BLaER1 treated with 17β-estradiol and CSF1 and Interleukin-3, amounts not matched to agents 10 nM and 100 nM (cell line): ENCODE measurements at regions not wholly inside any gene's neighbourhood (a gene's known extent, or its start where the extent isn't known, plus 50 kb on each side); places are given as distances from the start of the nearest gene placed in this dataset.
A peak's percentile ranks its signal among the peaks of the same experiment; 100 is the strongest.

ENCODE experiments used
- H3K27ac ChIP-seq, 11 experiments: shearing (Covaris generic); formaldehyde crosslinking; 2 replicates each; pipeline ENCODE4 v1.8.1; 2022
- H3K27me3 ChIP-seq, 11 experiments: shearing (Covaris generic); formaldehyde crosslinking; 2 replicates each; pipeline ENCODE4 v1.8.1; 2022
- H3K36me3 ChIP-seq, 11 experiments: shearing (Covaris generic); formaldehyde crosslinking; 2 replicates each; pipeline ENCODE4 v1.8.1; 2022
- H3K4me1 ChIP-seq, 10 experiments: shearing (Covaris generic); formaldehyde crosslinking; 2 replicates each; pipeline ENCODE4 v1.8.1; 2022
- H3K4me2 ChIP-seq, 11 experiments: shearing (Covaris generic); formaldehyde crosslinking; 2 replicates each; pipeline ENCODE4 v1.8.1; 2022
- H3K4me3 ChIP-seq, 10 experiments: shearing (Covaris generic); formaldehyde crosslinking; 2 replicates each; pipeline ENCODE4 v1.8.1; 2022
- H3K9ac ChIP-seq, 11 experiments: shearing (Covaris generic); formaldehyde crosslinking; 2 replicates each; pipeline ENCODE4 v1.8.1; 2022
- H3K9me3 ChIP-seq, 11 experiments: shearing (Covaris generic); formaldehyde crosslinking; replicated peaks in 1 of 11; 2 replicates each; pipeline ENCODE4 v1.8.1; 2022
- H4K20me1 ChIP-seq, 11 experiments: shearing (Covaris generic); formaldehyde crosslinking; 2 replicates each; pipeline ENCODE4 v1.8.1; 2022
- Cebpa-rat ChIP-seq, 11 experiments: shearing (Covaris generic); IDR thresholded peaks; 2 replicates each; pipeline ENCODE4 v1.8.1; 2022

GRCh38 chr13:48860364-48860763 is 115.3 kb upstream of the FNDC3A start:
- peak overlapping the region in 7 of 11 experiments; percentile 44 to 93 (median 77); a peak in 13 of 22 replicates for H3K4me2 ChIP-seq
- TF ChIP-seq Cebpa-rat (IDR thresholded peaks at IDR 0.05), result no peak
- H3K4me3 ChIP-seq, result no peak overlapping the region
- peaks cover 0 to 29% (median 6%) of the 10 kb centered on the region in 11 experiments; a peak in 11 of 22 replicates for H3K9me3 ChIP-seq
- H3K4me1 ChIP-seq, result peaks cover 10 to 62% (median 49%) of the 10 kb centered on the region in 10 experiments
- H3K27me3 ChIP-seq, result no peaks in the 10 kb centered on the region
- H3K36me3 ChIP-seq, result no peaks in the 10 kb centered on the region
- no peaks in the 10 kb centered on the region for H4K20me1 ChIP-seq
- H3K27ac ChIP-seq, result peak overlapping the region in 9 of 11 experiments; percentile 33 to 92 (median 84); a peak in 15 of 22 replicates
- peak overlapping the region in 1 of 11 experiments; percentile 16; a peak in 1 of 22 replicates for H3K9ac ChIP-seq

GRCh38 chr13:48862572-48862971 is 113.1 kb upstream of the FNDC3A start:
- H3K27ac ChIP-seq, result peak overlapping the region; percentile 66 to 92 (median 81); a peak in 21 of 22 replicates
- H3K4me3 ChIP-seq, result peak overlapping the region in 2 of 10 experiments; percentile 5 to 34; a peak in 2 of 20 replicates
- peak in 7 of 11 experiments; percentile 32 to 91 (median 51); a peak in 9 of 22 replicates for TF ChIP-seq Cebpa-rat (IDR thresholded peaks at IDR 0.05)
- H4K20me1 ChIP-seq, result no peaks in the 10 kb centered on the region
- no peaks in the 10 kb centered on the region for H3K36me3 ChIP-seq
- H3K4me1 ChIP-seq, result peaks cover 10 to 68% (median 53%) of the 10 kb centered on the region in 10 experiments
- H3K27me3 ChIP-seq, result no peaks in the 10 kb centered on the region
- H3K4me2 ChIP-seq, result peak overlapping the region; percentile 29 to 93 (median 56)
- H3K9me3 ChIP-seq, result peaks cover 0 to 42% (median 6%) of the 10 kb centered on the region in 11 experiments; a peak in 11 of 22 replicates
- H3K9ac ChIP-seq, result peak overlapping the region in 10 of 11 experiments; percentile 8 to 68 (median 52); a peak in 16 of 22 replicates

- Histone ChIP-seq H3K9ac (no peak overlapping the region), H3K27me3 (no peaks in the 10 kb centered on the region), H4K20me1 (no peaks in the 10 kb centered on the region), H3K9me3 (peaks cover 0 to 57% (median 8%) of the 10 kb centered on the region in 11 experiments; a peak in 12 of 22 replicates), H3K27ac (peak overlapping the region in 9 of 11 experiments; percentile 66 to 92 (median 84); a peak in 16 of 22 replicates), H3K36me3 (no peaks in the 10 kb centered on the region), H3K4me1 (peaks cover 10 to 54% (median 43%) of the 10 kb centered on the region in 10 experiments), H3K4me3 (no peak overlapping the region), H3K4me2 (peak overlapping the region in 2 of 11 experiments; percentile 68 to 72; a peak in 2 of 22 replicates)
- TF ChIP-seq Cebpa-rat (IDR thresholded peaks at IDR 0.05), result no peak
Measured at GRCh38 chr13:48864100-48864499, 111.6 kb upstream of the FNDC3A start.

GRCh38 chr13:48866249-48866648 is 109.5 kb upstream of the FNDC3A start:
- H3K36me3 ChIP-seq, result no peaks in the 10 kb centered on the region
- peaks cover 10 to 32% (median 23%) of the 10 kb centered on the region in 10 experiments for H3K4me1 ChIP-seq
- no peak overlapping the region for H3K9ac ChIP-seq
- no peaks in the 10 kb centered on the region for H3K27me3 ChIP-seq
- peak overlapping the region in 4 of 11 experiments; percentile 9 to 33 (median 12); a peak in 3 of 22 replicates for H3K4me2 ChIP-seq
- H4K20me1 ChIP-seq, result no peaks in the 10 kb centered on the region
- no peak for TF ChIP-seq Cebpa-rat (IDR thresholded peaks at IDR 0.05)
- H3K4me3 ChIP-seq, result no peak overlapping the region
- H3K27ac ChIP-seq, result peak overlapping the region in 5 of 11 experiments; percentile 38 to 92 (median 52); a peak in 9 of 22 replicates
- H3K9me3 ChIP-seq, result peaks cover 0 to 57% (median 8%) of the 10 kb centered on the region in 11 experiments; a peak in 12 of 22 replicates

GRCh38 chr13:48873081-48873480 is 102.6 kb upstream of the FNDC3A start:
- Histone ChIP-seq H3K4me3 (no peak overlapping the region), H3K27me3 (no peaks in the 10 kb centered on the region; a peak in 1 of 22 replicates), H3K9me3 (peaks cover 0 to 10% (median 0%) of the 10 kb centered on the region in 11 experiments; a peak in 4 of 22 replicates), H4K20me1 (no peaks in the 10 kb centered on the region), H3K4me1 (peaks cover 0 to 10% (median 7%) of the 10 kb centered on the region in 10 experiments; a peak in 15 of 20 replicates), H3K9ac (no peak overlapping the region), H3K36me3 (no peaks in the 10 kb centered on the region), H3K27ac (no peak overlapping the region), H3K4me2 (no peak overlapping the region)
- TF ChIP-seq Cebpa-rat (IDR thresholded peaks at IDR 0.05), result no peak

- Histone ChIP-seq H3K4me1 (peaks cover 0 to 10% (median 7%) of the 10 kb centered on the region in 10 experiments; a peak in 15 of 20 replicates), H3K4me3 (no peak overlapping the region), H3K9ac (no peak overlapping the region), H3K4me2 (no peak overlapping the region), H3K9me3 (peaks cover 0 to 5% (median 0%) of the 10 kb centered on the region in 11 experiments; a peak in 3 of 22 replicates), H3K27ac (no peak overlapping the region), H3K27me3 (no peaks in the 10 kb centered on the region; a peak in 1 of 22 replicates), H4K20me1 (no peaks in the 10 kb centered on the region), H3K36me3 (no peaks in the 10 kb centered on the region)
- no peak for TF ChIP-seq Cebpa-rat (IDR thresholded peaks at IDR 0.05)
Measured at GRCh38 chr13:48873587-48873986, 102.1 kb upstream of the FNDC3A start.

- H3K4me2 ChIP-seq, result peak overlapping the region; percentile 10 to 36 (median 19); a peak in 9 of 22 replicates
- H3K9ac ChIP-seq, result no peak overlapping the region
- H3K27ac ChIP-seq, result no peak overlapping the region
- H3K4me1 ChIP-seq, result peaks cover 0 to 10% (median 7%) of the 10 kb centered on the region in 10 experiments; a peak in 15 of 20 replicates
- H3K36me3 ChIP-seq, result no peaks in the 10 kb centered on the region
- H3K9me3 ChIP-seq, result no peaks in the 10 kb centered on the region
- no peak for TF ChIP-seq Cebpa-rat (IDR thresholded peaks at IDR 0.05)
- no peaks in the 10 kb centered on the region; a peak in 1 of 22 replicates for H3K27me3 ChIP-seq
- no peak overlapping the region for H3K4me3 ChIP-seq
- H4K20me1 ChIP-seq, result no peaks in the 10 kb centered on the region
Measured at GRCh38 chr13:48874165-48874564, 101.5 kb upstream of the FNDC3A start.

GRCh38 chr13:48875047-48875446 is 100.7 kb upstream of the FNDC3A start:
- H3K4me2 ChIP-seq, result 0 out of 22 replicates have a peak overlapping the region, but pooled peaks of 1 of the 11 experiments have one; percentile 13
- no peak overlapping the region for H3K27ac ChIP-seq
- no peak overlapping the region for H3K9ac ChIP-seq
- no peaks in the 10 kb centered on the region for H4K20me1 ChIP-seq
- TF ChIP-seq Cebpa-rat (IDR thresholded peaks at IDR 0.05), result no peak
- H3K27me3 ChIP-seq, result no peaks in the 10 kb centered on the region; a peak in 1 of 22 replicates
- H3K4me3 ChIP-seq, result no peak overlapping the region
- no peaks in the 10 kb centered on the region for H3K36me3 ChIP-seq
- peaks cover 0 to 10% (median 7%) of the 10 kb centered on the region in 10 experiments; a peak in 15 of 20 replicates for H3K4me1 ChIP-seq
- H3K9me3 ChIP-seq, result no peaks in the 10 kb centered on the region

- H3K4me1 ChIP-seq, result peaks cover 0 to 10% (median 7%) of the 10 kb centered on the region in 10 experiments; a peak in 15 of 20 replicates
- no peak overlapping the region for H3K27ac ChIP-seq
- TF ChIP-seq Cebpa-rat (IDR thresholded peaks at IDR 0.05), result no peak
- H4K20me1 ChIP-seq, result no peaks in the 10 kb centered on the region
- H3K27me3 ChIP-seq, result no peaks in the 10 kb centered on the region; a peak in 1 of 22 replicates
- no peak overlapping the region for H3K4me3 ChIP-seq
- no peaks in the 10 kb centered on the region for H3K9me3 ChIP-seq
- H3K4me2 ChIP-seq, result no peak overlapping the region
- no peaks in the 10 kb centered on the region for H3K36me3 ChIP-seq
- no peak overlapping the region for H3K9ac ChIP-seq
Measured at GRCh38 chr13:48876289-48876688, 99.4 kb upstream of the FNDC3A start.
